GM21360 (cell line): ENCODE measurements at regions not wholly inside any gene's neighbourhood (a gene's known extent, or its start where the extent isn't known, plus 50 kb on each side); places are given as distances from the start of the nearest gene placed in this dataset.
A peak's percentile ranks its signal among the peaks of the same experiment; 100 is the strongest.
"Not testable (repeated sequence)": the region's sequence is repeated elsewhere in the genome, so short reads cannot be mapped to it uniquely, and the experiment has no call there.

Experiments
- ATAC-seq: cut with Tn5 transposase; IDR thresholded peaks from one replicate; pipeline ENCODE4 v1.9.1; 2021; ENCODE audit warnings: mild to moderate bottlenecking, moderate library complexity; ENCODE audit not compliant: unreplicated experiment

GRCh38 chr5:152456815-152457443 lies 51.9 kb upstream of the NMUR2 start:
- peak; percentile 90 for ATAC-seq

- peak; percentile 79 for ATAC-seq
Measured at GRCh38 chr5:152462021-152462721, 57.1 kb upstream of the NMUR2 start.

GRCh38 chr5:152464048-152464447 lies 59.0 kb upstream of the NMUR2 start:
- ATAC-seq, result no peak

- no peak for ATAC-seq
Measured at GRCh38 chr5:152465140-152465539, 60.1 kb upstream of the NMUR2 start.

- no peak for ATAC-seq
Measured at GRCh38 chr5:152466085-152466745, 61.1 kb upstream of the NMUR2 start.

- ATAC-seq, result no peak
Measured at GRCh38 chr5:152470167-152470566, 65.1 kb upstream of the NMUR2 start.

GRCh38 chr5:152472083-152472482 lies 67.0 kb upstream of the NMUR2 start:
- ATAC-seq, result no peak

GRCh38 chr5:152474961-152475360 lies 69.9 kb upstream of the NMUR2 start:
- no peak for ATAC-seq

GRCh38 chr5:152477536-152477935 lies 72.5 kb upstream of the NMUR2 start:
- ATAC-seq, result no peak

GRCh38 chr5:152479866-152480265 lies 74.8 kb upstream of the NMUR2 start:
- ATAC-seq, result not testable (repeated sequence)

- not testable (repeated sequence) for ATAC-seq
Measured at GRCh38 chr5:152480677-152481076, 75.6 kb upstream of the NMUR2 start.

- ATAC-seq, result no peak
Measured at GRCh38 chr5:152487130-152487529, 82.1 kb upstream of the NMUR2 start.

- ATAC-seq, result no peak
Measured at GRCh38 chr5:152488869-152489268, 83.8 kb upstream of the NMUR2 start.

- no peak for ATAC-seq
Measured at GRCh38 chr5:152499814-152500535, 94.9 kb upstream of the NMUR2 start.

GRCh38 chr5:152501294-152501693 lies 96.2 kb upstream of the NMUR2 start:
- ATAC-seq, result no peak

- no peak for ATAC-seq
Measured at GRCh38 chr5:152503206-152503605, 98.1 kb upstream of the NMUR2 start.

GRCh38 chr5:152505442-152506042 lies 100.5 kb upstream of the NMUR2 start:
- ATAC-seq, result peak; percentile 93

- ATAC-seq, result no peak
Measured at GRCh38 chr5:152511120-152511519, 106.0 kb upstream of the NMUR2 start.

- no peak for ATAC-seq
Measured at GRCh38 chr5:152511531-152512132, 106.6 kb upstream of the NMUR2 start.

- ATAC-seq, result no peak
Measured at GRCh38 chr5:152514827-152515397, 109.8 kb upstream of the NMUR2 start.
